H9 (cell line): ENCODE measurements at regions not wholly inside any gene's neighbourhood (a gene's known extent, or its start where the extent isn't known, plus 50 kb on each side); places are given as distances from the start of the nearest gene placed in this dataset.

Source experiments
- DNase-seq: peaks from one replicate; pipeline ENCODE4 v3.0.0-alpha.2; 2017
- H2AFZ ChIP-seq: one replicate; pipeline ENCODE4 v1.6.1; 2013; ENCODE audit warnings: mild to moderate bottlenecking, low read length, control low read depth, moderate library complexity
- H2AK5ac ChIP-seq: 2 replicates; pipeline ENCODE4 v1.6.1; 2013; ENCODE audit warnings: low read length, control low read depth, mixed read lengths; ENCODE audit not compliant: insufficient read length
- H2BK120ac ChIP-seq: one replicate; pipeline ENCODE4 v1.6.1; 2013; ENCODE audit warnings: low read depth, mild to moderate bottlenecking, low read length, control low read depth, inconsistent platforms; ENCODE audit not compliant: poor library complexity, severe bottlenecking
- H2BK12ac ChIP-seq: 2 replicates; pipeline ENCODE4 v1.6.1; 2013; ENCODE audit warnings: low read length, control low read depth, mixed read lengths, low read depth; ENCODE audit not compliant: insufficient read length
- H2BK15ac ChIP-seq: 2 replicates; pipeline ENCODE4 v1.6.1; 2013; ENCODE audit warnings: low read depth, low read length, control low read depth
- H2BK20ac ChIP-seq: one replicate; pipeline ENCODE4 v1.6.1; 2013; ENCODE audit warnings: low read depth, mild to moderate bottlenecking, low read length, control low read depth, inconsistent platforms; ENCODE audit not compliant: poor library complexity, severe bottlenecking
- H2BK5ac ChIP-seq: 2 replicates; pipeline ENCODE4 v1.6.1; 2013; ENCODE audit warnings: low read length, control low read depth, mixed read lengths; ENCODE audit not compliant: insufficient read length
- H3K14ac ChIP-seq: 2 replicates; pipeline ENCODE4 v1.6.1; 2013; ENCODE audit warnings: low read length, control low read depth; ENCODE audit not compliant: insufficient read depth
- H3K18ac ChIP-seq: 2 replicates; pipeline ENCODE4 v1.6.1; 2013; ENCODE audit warnings: low read depth, mild to moderate bottlenecking, mixed read lengths, low read length, control low read depth; ENCODE audit not compliant: insufficient read length
- H3K23ac ChIP-seq: 2 replicates; pipeline ENCODE4 v1.6.1; 2013; ENCODE audit warnings: low read length, control low read depth, mixed read lengths, low read depth; ENCODE audit not compliant: insufficient read length
- H3K23me2 ChIP-seq: 2 replicates; pipeline ENCODE4 v1.6.1; 2013; ENCODE audit warnings: low read depth, mild to moderate bottlenecking, mixed read lengths, low read length, control low read depth; ENCODE audit not compliant: insufficient read length, poor library complexity, severe bottlenecking
- H3K27ac ChIP-seq: 2 replicates; pipeline ENCODE4 v1.5.1; 2013; ENCODE audit warnings: low read length, control low read depth, mixed read lengths, low read depth; ENCODE audit not compliant: insufficient read length
- H3K27me3 ChIP-seq: 2 replicates; pipeline ENCODE4 v1.6.1; 2013; ENCODE audit warnings: low read length, control low read depth, inconsistent platforms; ENCODE audit not compliant: insufficient read depth
- H3K4ac ChIP-seq: 2 replicates; pipeline ENCODE4 v1.6.1; 2013; ENCODE audit warnings: low read depth, mild to moderate bottlenecking, control low read depth, inconsistent platforms, low read length, moderate library complexity
- H3K4me1 ChIP-seq: 2 replicates; pipeline ENCODE4 v1.6.1; 2013; ENCODE audit warnings: low read length, control low read depth, inconsistent platforms; ENCODE audit not compliant: insufficient read depth
- H3K4me2 ChIP-seq: 2 replicates; pipeline ENCODE4 v1.6.1; 2013; ENCODE audit warnings: low read length, control low read depth, mixed read lengths; ENCODE audit not compliant: insufficient read length, insufficient read depth
- H3K56ac ChIP-seq: 2 replicates; pipeline ENCODE4 v1.6.1; 2013; ENCODE audit warnings: low read depth, mild to moderate bottlenecking, mixed read lengths, low read length, control low read depth; ENCODE audit not compliant: insufficient read length
- H3K79me1 ChIP-seq: 2 replicates; pipeline ENCODE4 v1.6.1; 2013; ENCODE audit warnings: low read depth, mild to moderate bottlenecking, moderate library complexity, low read length, control low read depth, inconsistent platforms; ENCODE audit not compliant: insufficient read depth, poor library complexity, severe bottlenecking
- H3K79me2 ChIP-seq: 2 replicates; pipeline ENCODE4 v1.6.1; 2013; ENCODE audit warnings: low read length, control low read depth, inconsistent platforms; ENCODE audit not compliant: insufficient read depth
- H3K9ac ChIP-seq: 2 replicates; pipeline ENCODE4 v1.6.1; 2013; ENCODE audit warnings: low read length, control low read depth, mixed read lengths; ENCODE audit not compliant: insufficient read length; ENCODE audit errors: extremely low read depth
- H3K9me3 ChIP-seq: one replicate; pipeline ENCODE4 v1.6.1; 2013; ENCODE audit warnings: low read depth, low read length, inconsistent platforms; ENCODE audit not compliant: control insufficient read depth
- H3T11ph ChIP-seq: one replicate; pipeline ENCODE4 v1.6.1; 2013; ENCODE audit warnings: mild to moderate bottlenecking, low read length, control low read depth, inconsistent platforms
- H4K20me1 ChIP-seq: one replicate; pipeline ENCODE4 v1.6.1; 2013; ENCODE audit not compliant: control insufficient read depth, insufficient read length, insufficient read depth
- H4K5ac ChIP-seq: 2 replicates; pipeline ENCODE4 v1.6.1; 2013; ENCODE audit warnings: low read depth, mild to moderate bottlenecking, mixed read lengths, low read length, control low read depth; ENCODE audit not compliant: insufficient read length
- H4K8ac ChIP-seq: replicated peaks from 2 replicates; pipeline ENCODE4 v1.6.1; 2013; ENCODE audit warnings: low read length, control low read depth, mixed read lengths, low read depth; ENCODE audit not compliant: insufficient read length
- H4K91ac ChIP-seq: 2 replicates; pipeline ENCODE4 v1.6.1; 2013; ENCODE audit warnings: low read depth, mild to moderate bottlenecking, moderate library complexity, mixed read lengths, low read length, control low read depth; ENCODE audit not compliant: insufficient read length
- H3K27ac Mint-ChIP-seq, 3 experiments: 2 replicates in 2 of 3; 3 replicates in 1 of 3; pipeline ENCODE4 v1.8.0; 2020 to 2021; ENCODE audit warnings: mixed read lengths in 3 of 3, mild to moderate bottlenecking in 1 of 3, moderate library complexity in 1 of 3
- H3K27me3 Mint-ChIP-seq: 2 replicates; pipeline ENCODE4 v1.8.0; 2021; ENCODE audit warnings: low read depth, mild to moderate bottlenecking, moderate library complexity, mixed read lengths
- H3K36me3 Mint-ChIP-seq, 3 experiments: 2 replicates in 2 of 3; 3 replicates in 1 of 3; pipeline ENCODE4 v1.8.0; 2020 to 2021; ENCODE audit warnings: low read depth in 3 of 3, mixed read lengths in 3 of 3; ENCODE audit not compliant: insufficient read depth in 1 of 3
- H3K4me1 Mint-ChIP-seq, 2 experiments: 2 replicates each; pipeline ENCODE4 v1.8.0; 2020; ENCODE audit warnings: mixed read lengths in 2 of 2
- H3K4me3 Mint-ChIP-seq, 2 experiments: 2 replicates in 1 of 2; 3 replicates in 1 of 2; pipeline ENCODE4 v1.8.0; 2020 to 2021; ENCODE audit warnings: mild to moderate bottlenecking in 2 of 2, mixed read lengths in 2 of 2, moderate library complexity in 1 of 2
- H3K9me3 Mint-ChIP-seq, 2 experiments: 2 replicates in 1 of 2; 3 replicates in 1 of 2; pipeline ENCODE4 v1.8.0; 2020; ENCODE audit warnings: mild to moderate bottlenecking in 2 of 2, mixed read lengths in 2 of 2, moderate library complexity in 1 of 2
- WGBS: extraction: QIAGEN DNeasy Blood & Tissue Kit; methylation state at CpG from one replicate; pipeline ENCODE4 v1.1.7; 2013; ENCODE audit warnings: missing lambda C conversion rate, low lambda C conversion rate, mixed read lengths; ENCODE audit not compliant: insufficient read length; ENCODE audit errors: extremely low coverage; 5-methylcytosine and 5-hydroxymethylcytosine counted together
- TF ChIP-seq, protein P1 (sequence below): fragments of 200-600 bp; sonication (generic); conservative IDR thresholded peaks from 3 replicates; pipeline ENCODE4 v1.8.0; 2021; ENCODE audit warnings: antibody characterized with exemption, mild to moderate bottlenecking

DNA sequence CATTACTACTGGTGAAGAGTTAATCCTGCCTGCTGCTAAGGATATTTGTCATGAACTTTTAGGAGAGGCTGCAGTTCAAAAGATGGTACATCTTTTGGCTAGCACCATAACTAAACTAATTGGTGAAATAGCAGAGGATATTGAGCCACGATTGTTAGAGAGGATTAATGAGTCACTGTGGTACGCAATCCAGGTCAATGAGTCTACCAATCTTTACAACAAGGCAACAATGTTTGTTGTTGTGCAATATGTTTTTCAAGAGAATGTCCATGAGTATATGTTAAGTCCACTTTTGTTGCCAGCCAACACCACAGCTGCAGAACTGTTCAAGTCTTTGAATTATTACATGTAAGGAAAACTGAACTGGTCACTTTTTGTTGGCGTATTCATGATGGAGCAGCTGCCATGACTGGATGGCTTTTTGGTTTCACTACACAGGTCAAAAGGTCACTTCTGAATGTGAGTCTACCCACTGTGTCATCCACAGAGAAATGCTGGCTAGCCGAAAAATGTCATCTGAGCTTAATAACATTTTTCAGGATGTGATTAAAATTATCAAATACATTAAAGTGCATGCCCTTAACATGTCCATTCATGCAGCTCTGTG is 402.6 kb upstream of the KIF2B start:
- Mint-ChIP-seq H3K36me3 (peaks cover 17 to 37% (median 31%) of the 10 kb centered on the region in 3 experiments), H3K4me1 (peaks cover 11 to 15% of the 10 kb centered on the region in 2 experiments), H3K27me3 (no peaks in the 10 kb centered on the region; the same call in 1 of the 2 replicates), H3K27ac (no peak overlapping the region), H3K4me3 (no peak overlapping the region), H3K9me3 (peaks cover 23 to 28% of the 10 kb centered on the region in 2 experiments)
- no peak overlapping the region for H3K23ac ChIP-seq
- H3K4me1 ChIP-seq, result no peaks in the 10 kb centered on the region
- no peaks in the 10 kb centered on the region for H3K27me3 ChIP-seq
- no peak overlapping the region for H4K8ac ChIP-seq
- H3K9me3 ChIP-seq, result peaks cover 9% of the 10 kb centered on the region
- no peak overlapping the region for H3K14ac ChIP-seq
- H3K18ac ChIP-seq, result no peak overlapping the region
- no peaks in the 10 kb centered on the region for H3K79me1 ChIP-seq
- H2BK20ac ChIP-seq, result no peak overlapping the region
- H2BK12ac ChIP-seq, result no peak overlapping the region
- H4K20me1 ChIP-seq, result no peaks in the 10 kb centered on the region
- WGBS, result no CpG with 5 or more reads among the region's 4 CpGs
- H2BK120ac ChIP-seq, result no peak overlapping the region
- no peak overlapping the region for H3K4me2 ChIP-seq
- H3K79me2 ChIP-seq, result no peaks in the 10 kb centered on the region
- no peak for DNase-seq
- TF ChIP-seq, protein P1, sequence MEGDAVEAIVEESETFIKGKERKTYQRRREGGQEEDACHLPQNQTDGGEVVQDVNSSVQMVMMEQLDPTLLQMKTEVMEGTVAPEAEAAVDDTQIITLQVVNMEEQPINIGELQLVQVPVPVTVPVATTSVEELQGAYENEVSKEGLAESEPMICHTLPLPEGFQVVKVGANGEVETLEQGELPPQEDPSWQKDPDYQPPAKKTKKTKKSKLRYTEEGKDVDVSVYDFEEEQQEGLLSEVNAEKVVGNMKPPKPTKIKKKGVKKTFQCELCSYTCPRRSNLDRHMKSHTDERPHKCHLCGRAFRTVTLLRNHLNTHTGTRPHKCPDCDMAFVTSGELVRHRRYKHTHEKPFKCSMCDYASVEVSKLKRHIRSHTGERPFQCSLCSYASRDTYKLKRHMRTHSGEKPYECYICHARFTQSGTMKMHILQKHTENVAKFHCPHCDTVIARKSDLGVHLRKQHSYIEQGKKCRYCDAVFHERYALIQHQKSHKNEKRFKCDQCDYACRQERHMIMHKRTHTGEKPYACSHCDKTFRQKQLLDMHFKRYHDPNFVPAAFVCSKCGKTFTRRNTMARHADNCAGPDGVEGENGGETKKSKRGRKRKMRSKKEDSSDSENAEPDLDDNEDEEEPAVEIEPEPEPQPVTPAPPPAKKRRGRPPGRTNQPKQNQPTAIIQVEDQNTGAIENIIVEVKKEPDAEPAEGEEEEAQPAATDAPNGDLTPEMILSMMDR, result no peak
- H2AK5ac ChIP-seq, result no peak overlapping the region
- H3K56ac ChIP-seq, result no peak overlapping the region
- H2AFZ ChIP-seq, result no peak overlapping the region
- H3K23me2 ChIP-seq, result no peaks in the 10 kb centered on the region
- H4K5ac ChIP-seq, result no peak overlapping the region
- H3K4ac ChIP-seq, result no peak overlapping the region
- no peak overlapping the region for H2BK5ac ChIP-seq
- no peak overlapping the region for H4K91ac ChIP-seq
- H3K27ac ChIP-seq, result no peak overlapping the region
- H3K9ac ChIP-seq, result no peak overlapping the region
- H2BK15ac ChIP-seq, result no peak overlapping the region
- H3T11ph ChIP-seq, result no peak overlapping the region
